ENCODE measurements at regions not wholly inside any gene's neighbourhood (a gene's known extent, or its start where the extent isn't known, plus 50 kb on each side); places are given as distances from the start of the nearest gene placed in this dataset.
"Not testable (repeated sequence)": the region's sequence is repeated elsewhere in the genome, so short reads cannot be mapped to it uniquely, and the experiment has no call there.

DNA sequence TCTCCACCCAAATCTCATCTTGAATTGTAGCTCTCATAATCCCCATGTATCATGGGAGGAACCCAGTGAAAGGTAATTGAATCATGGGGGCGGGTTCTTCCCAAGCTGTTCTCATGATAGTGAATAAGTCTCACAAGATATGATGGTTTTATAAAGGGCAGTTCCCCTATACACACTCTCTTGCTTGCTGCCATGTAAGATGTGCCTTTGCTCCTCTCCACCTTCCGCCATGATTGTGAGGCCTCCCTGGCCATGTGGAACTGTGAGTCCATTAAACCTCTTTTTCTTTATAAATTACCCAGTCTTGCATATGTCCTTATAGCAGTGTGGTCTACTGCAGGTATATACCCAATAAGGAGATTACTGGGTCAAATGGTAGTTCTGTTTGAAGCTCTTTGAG, 61.3 kb upstream of the ALOX12 start:
- intact Hi-C loops (cut with DNase I); ATAC-seq (ENCODE audit: poor library complexity); DNase-seq: not testable (repeated sequence)

DNA sequence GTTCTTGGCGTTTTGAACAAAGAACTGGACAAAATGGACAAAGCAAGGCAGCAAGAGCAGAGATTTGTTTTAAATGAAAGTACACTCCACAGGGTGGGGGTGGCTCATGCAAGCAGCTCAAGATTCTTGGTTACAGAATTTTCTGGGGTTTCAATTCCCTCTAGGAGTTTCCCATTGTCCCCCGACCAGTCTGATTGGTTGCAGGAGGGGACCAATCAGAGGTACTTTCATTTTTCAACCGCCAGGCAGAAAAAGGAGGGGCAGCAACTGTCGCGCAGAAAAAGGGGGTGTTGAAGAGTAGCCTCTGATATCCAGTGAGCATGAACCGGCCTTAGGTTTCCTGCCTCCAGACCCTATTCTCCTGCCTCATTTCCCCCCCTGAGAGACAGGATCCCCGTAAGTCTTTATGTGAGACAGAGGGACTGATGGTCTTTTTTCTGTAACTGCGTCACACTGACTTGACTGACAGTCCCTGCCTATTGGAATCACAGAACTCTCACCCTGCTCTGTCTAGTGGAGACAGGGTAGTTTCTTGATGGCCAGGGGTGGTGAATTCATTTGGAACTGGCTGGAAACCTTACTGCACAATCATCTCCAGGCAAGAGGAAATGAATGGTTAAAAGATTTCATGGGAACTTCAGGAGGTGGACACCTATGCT, 59.4 kb upstream of the ALOX12 start:
- no peak for DNase-seq
- intact Hi-C loops (cut with DNase I): no loop called here
- peak; percentile 79 for ATAC-seq (ENCODE audit: poor library complexity)

DNA sequence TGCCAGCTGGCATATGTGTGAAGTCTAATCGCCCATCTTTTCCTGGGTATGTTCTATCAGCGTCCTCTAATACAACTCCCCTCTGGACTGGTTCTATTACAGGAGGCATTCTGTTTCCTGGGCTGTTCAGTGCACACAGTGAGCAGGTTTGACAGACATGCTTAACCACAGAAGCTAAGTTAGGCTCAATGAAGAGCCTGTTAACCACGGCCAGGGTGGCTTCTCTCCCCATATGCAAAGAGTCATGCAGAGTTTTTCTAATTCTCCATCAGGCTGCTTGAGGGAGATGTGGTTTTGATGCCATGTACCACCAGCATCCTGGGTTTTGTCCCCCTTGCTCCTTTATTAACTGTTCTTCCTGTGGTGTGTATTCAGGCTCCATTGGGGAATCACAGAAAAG, 57.2 kb upstream of the ALOX12 start:
- ATAC-seq (ENCODE audit: poor library complexity) (no peak), DNase-seq (no peak)
- intact Hi-C loops (cut with DNase I): no loop called here

DNA sequence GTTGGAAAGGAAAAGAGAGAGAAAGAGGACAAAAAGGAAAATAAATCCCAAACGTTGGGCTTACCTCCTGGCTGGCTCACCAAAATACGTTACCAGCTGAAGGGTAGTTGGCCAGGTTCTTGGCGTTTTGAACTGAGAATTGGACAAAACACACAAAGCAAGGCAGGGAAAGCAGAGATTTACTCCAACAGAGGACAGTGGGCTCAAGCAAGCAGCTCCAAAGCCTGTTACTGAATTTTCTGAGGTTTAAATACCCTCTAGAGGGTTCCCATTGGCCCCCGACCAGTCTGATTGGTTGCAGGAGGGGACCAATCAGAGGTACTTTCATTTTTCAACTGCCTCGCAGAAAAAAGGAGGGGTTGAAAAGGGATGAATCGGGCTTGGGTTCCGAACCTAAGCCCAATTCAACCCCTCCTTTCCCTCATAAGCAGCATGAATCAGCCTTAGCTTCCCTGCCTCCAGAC, 55.6 kb upstream of the ALOX12 start:
- intact Hi-C loops (cut with DNase I): no loop called here
- ATAC-seq (ENCODE audit: poor library complexity) (no peak), DNase-seq (no peak)

DNA sequence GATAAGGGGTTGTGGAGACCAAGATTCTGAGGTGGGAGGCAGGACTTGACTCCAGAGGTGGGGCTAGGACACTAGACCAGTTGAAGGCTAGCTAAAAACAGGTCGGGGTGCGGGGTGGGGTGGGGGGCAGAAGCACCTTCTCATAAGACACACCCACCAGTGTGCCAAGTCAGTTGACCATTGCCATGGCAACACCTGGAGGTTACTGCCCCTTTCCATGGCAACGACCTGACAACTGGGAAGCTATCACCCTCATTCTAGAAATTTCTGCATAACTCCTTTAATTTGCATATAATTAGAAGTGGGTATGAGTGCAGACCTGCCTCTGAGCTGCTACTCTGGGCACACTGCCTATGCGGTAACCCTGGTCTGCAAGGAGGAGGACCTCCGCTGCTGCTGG, 53.9 kb upstream of the ALOX12 start:
- intact Hi-C loops (cut with DNase I): no loop called here
- ATAC-seq (ENCODE audit: poor library complexity) (no peak), DNase-seq (no peak)

DNA sequence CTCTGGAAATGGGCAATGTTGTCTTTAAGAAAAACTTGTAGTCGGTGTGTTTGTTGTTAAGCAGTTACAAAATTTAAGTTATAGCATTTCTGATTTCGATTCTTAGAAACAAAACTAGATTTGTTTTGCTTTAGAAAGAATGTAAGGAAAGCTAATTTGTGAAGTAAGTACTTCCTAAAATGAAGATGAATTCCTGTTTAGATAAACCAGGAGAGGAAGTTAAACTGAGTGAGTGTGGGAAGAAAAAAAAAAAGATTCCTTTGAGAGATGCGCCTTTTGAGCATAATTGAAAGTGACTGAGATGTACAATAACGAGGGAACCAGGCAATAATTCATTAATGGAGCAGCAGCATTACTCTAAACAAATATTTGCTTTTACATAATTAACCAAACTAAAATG, 52.4 kb upstream of the ALOX12 start:
- ATAC-seq (ENCODE audit: poor library complexity) (no peak), DNase-seq (no peak)
- intact Hi-C loops (cut with DNase I): no loop called here
